NCI-H446 (cell line): ENCODE measurements at regions not wholly inside any gene's neighbourhood (a gene's known extent, or its start where the extent isn't known, plus 50 kb on each side); places are given as distances from the start of the nearest gene placed in this dataset.
"Not testable (repeated sequence)": the region's sequence is repeated elsewhere in the genome, so short reads cannot be mapped to it uniquely, and the experiment has no call there.

Experiments used
- DNase-seq, 2 experiments: peaks; one replicate each; lab custom pipeline; 2025; lab: John Stamatoyannopoulos, UW

- DNase-seq, result peak; percentile 3 to 20
Observed at GRCh38 chr4:98828801-98829200, 100.1 kb downstream of the EIF4E start.

GRCh38 chr4:98827661-98828060 is 101.3 kb downstream of the EIF4E start:
- no peak for DNase-seq

- no peak for DNase-seq
Observed at GRCh38 chr4:98822144-98822543, 106.8 kb downstream of the EIF4E start.

- DNase-seq, result not testable (repeated sequence)
Observed at GRCh38 chr4:98818116-98818515, 110.8 kb downstream of the EIF4E start.

GRCh38 chr4:98816816-98817215 is 112.1 kb downstream of the EIF4E start:
- no peak for DNase-seq

GRCh38 chr4:98816386-98816785 is 112.5 kb downstream of the EIF4E start:
- DNase-seq, result no peak

- DNase-seq, result no peak
Observed at GRCh38 chr4:98804403-98804802, 124.5 kb downstream of the EIF4E start.

- no peak for DNase-seq
Observed at GRCh38 chr4:98803251-98803650, 125.7 kb downstream of the EIF4E start.

- peak in 1 of 2 experiments; percentile 54 for DNase-seq
Observed at GRCh38 chr4:98802770-98803198, 126.1 kb downstream of the EIF4E start.

GRCh38 chr4:98801259-98801725 is 127.6 kb downstream of the EIF4E start:
- DNase-seq, result no peak

GRCh38 chr4:98796991-98797390 is 131.9 kb downstream of the EIF4E start:
- peak; percentile 17 to 22 for DNase-seq

- DNase-seq, result no peak
Observed at GRCh38 chr4:98794565-98795205, 134.2 kb downstream of the EIF4E start.

GRCh38 chr4:98793658-98794057 is 135.2 kb upstream of the TSPAN5 start:
- DNase-seq, result peak; percentile 81 to 89

- DNase-seq, result no peak
Observed at GRCh38 chr4:98786866-98787265, 128.5 kb upstream of the TSPAN5 start.

GRCh38 chr4:98784947-98785706 is 126.7 kb upstream of the TSPAN5 start:
- no peak for DNase-seq

- DNase-seq, result no peak
Observed at GRCh38 chr4:98781641-98782357, 123.4 kb upstream of the TSPAN5 start.

- no peak for DNase-seq
Observed at GRCh38 chr4:98780926-98781325, 122.5 kb upstream of the TSPAN5 start.

GRCh38 chr4:98779088-98779487 is 120.7 kb upstream of the TSPAN5 start:
- no peak for DNase-seq

GRCh38 chr4:98778206-98778605 is 119.8 kb upstream of the TSPAN5 start:
- no peak for DNase-seq

- no peak for DNase-seq
Observed at GRCh38 chr4:98775672-98776071, 117.3 kb upstream of the TSPAN5 start.

- no peak for DNase-seq
Observed at GRCh38 chr4:98773638-98774037, 115.2 kb upstream of the TSPAN5 start.

- DNase-seq, result no peak
Observed at GRCh38 chr4:98771959-98772632, 113.7 kb upstream of the TSPAN5 start.
